ENCODE measurements at regions not wholly inside any gene's neighbourhood (a gene's known extent, or its start where the extent isn't known, plus 50 kb on each side); places are given as distances from the start of the nearest gene placed in this dataset.

- Histone ChIP-seq H3K79me2 (ENCODE audit: control insufficient read depth, insufficient read depth, low read length) (no peaks in the 10 kb centered on the region), H3K4me2 (ENCODE audit: extremely low read depth, insufficient read depth, low read length) (no peak overlapping the region), H3K9ac (ENCODE audit: insufficient read depth, low read length) (no peak overlapping the region), H3K27ac (ENCODE audit: insufficient read depth, low read length) (no peak overlapping the region), H3K27me3 (ENCODE audit: control insufficient read depth, insufficient read depth, low read length) (peaks cover 10% of the 10 kb centered on the region), H3K9me3 (ENCODE audit: control insufficient read depth, insufficient read depth, low read depth, low read length) (no peaks in the 10 kb centered on the region), H4K20me1 (ENCODE audit: control insufficient read depth, extremely low read depth, insufficient read depth, low read length) (no peaks in the 10 kb centered on the region), H2AFZ (ENCODE audit: low read length) (no peak overlapping the region), H3K4me1 (ENCODE audit: control insufficient read depth, extremely low read depth, insufficient read depth, low read length) (no peaks in the 10 kb centered on the region), H3K4me3 (replicated peaks in 1 of 4; ENCODE audit: control extremely low read depth in 1 of 4, insufficient read depth in 1 of 4, low read depth in 3 of 4, low read length in 4 of 4) (no peak overlapping the region), H3K36me3 (ENCODE audit: control insufficient read depth, insufficient read depth, low read length) (no peaks in the 10 kb centered on the region)
- TF ChIP-seq EZH2 (IDR thresholded peaks at IDR 0.05; ENCODE audit: low read length, missing control alignments) (no peak), CTCF (conservative IDR thresholded peaks at IDR 0.05 in 1 of 2, IDR thresholded peaks at IDR 0.05 in 1 of 2; ENCODE audit: low read depth in 1 of 2, low read length in 2 of 2) (no peak)
- DNase-seq (ENCODE audit: low read depth in 2 of 2): no peak
Measured at GRCh38 chr3:28835249-28835648, 445.6 kb upstream of the RBMS3 start.

GRCh38 chr3:28835751-28836150 lies 445.1 kb upstream of the RBMS3 start:
- H3K36me3 ChIP-seq (ENCODE audit: control insufficient read depth, insufficient read depth, low read length): no peaks in the 10 kb centered on the region
- peak overlapping the region; percentile 15 for H3K4me2 ChIP-seq (ENCODE audit: extremely low read depth, insufficient read depth, low read length)
- H3K4me3 ChIP-seq (replicated peaks in 1 of 4; ENCODE audit: control extremely low read depth in 1 of 4, insufficient read depth in 1 of 4, low read depth in 3 of 4, low read length in 4 of 4): no peak overlapping the region
- H3K27ac ChIP-seq (ENCODE audit: insufficient read depth, low read length): no peak overlapping the region
- H2AFZ ChIP-seq (ENCODE audit: low read length): no peak overlapping the region
- no peaks in the 10 kb centered on the region for H3K79me2 ChIP-seq (ENCODE audit: control insufficient read depth, insufficient read depth, low read length)
- no peaks in the 10 kb centered on the region for H4K20me1 ChIP-seq (ENCODE audit: control insufficient read depth, extremely low read depth, insufficient read depth, low read length)
- peak in 1 of 2 donors; percentile 20 for DNase-seq (ENCODE audit: low read depth in 2 of 2)
- H3K9me3 ChIP-seq (ENCODE audit: control insufficient read depth, insufficient read depth, low read depth, low read length): no peaks in the 10 kb centered on the region
- no peaks in the 10 kb centered on the region for H3K4me1 ChIP-seq (ENCODE audit: control insufficient read depth, extremely low read depth, insufficient read depth, low read length)
- no peak for TF ChIP-seq CTCF (conservative IDR thresholded peaks at IDR 0.05 in 1 of 2, IDR thresholded peaks at IDR 0.05 in 1 of 2; ENCODE audit: low read depth in 1 of 2, low read length in 2 of 2)
- TF ChIP-seq EZH2 (IDR thresholded peaks at IDR 0.05; ENCODE audit: low read length, missing control alignments): no peak
- H3K27me3 ChIP-seq (ENCODE audit: control insufficient read depth, insufficient read depth, low read length): peaks cover 10% of the 10 kb centered on the region
- no peak overlapping the region for H3K9ac ChIP-seq (ENCODE audit: insufficient read depth, low read length)

- H3K4me2 ChIP-seq (ENCODE audit: extremely low read depth, insufficient read depth, low read length): no peak overlapping the region
- no peaks in the 10 kb centered on the region for H3K36me3 ChIP-seq (ENCODE audit: control insufficient read depth, insufficient read depth, low read length)
- no peaks in the 10 kb centered on the region for H3K9me3 ChIP-seq (ENCODE audit: control insufficient read depth, insufficient read depth, low read depth, low read length)
- no peak for TF ChIP-seq EZH2 (IDR thresholded peaks at IDR 0.05; ENCODE audit: low read length, missing control alignments)
- TF ChIP-seq CTCF (conservative IDR thresholded peaks at IDR 0.05 in 1 of 2, IDR thresholded peaks at IDR 0.05 in 1 of 2; ENCODE audit: low read depth in 1 of 2, low read length in 2 of 2): no peak
- peak in 1 of 2 donors; percentile 25 for DNase-seq (ENCODE audit: low read depth in 2 of 2)
- H3K4me1 ChIP-seq (ENCODE audit: control insufficient read depth, extremely low read depth, insufficient read depth, low read length): no peaks in the 10 kb centered on the region
- no peak overlapping the region for H3K4me3 ChIP-seq (replicated peaks in 1 of 4; ENCODE audit: control extremely low read depth in 1 of 4, insufficient read depth in 1 of 4, low read depth in 3 of 4, low read length in 4 of 4)
- H3K27me3 ChIP-seq (ENCODE audit: control insufficient read depth, insufficient read depth, low read length): peaks cover 10% of the 10 kb centered on the region
- no peak overlapping the region for H3K27ac ChIP-seq (ENCODE audit: insufficient read depth, low read length)
- H3K9ac ChIP-seq (ENCODE audit: insufficient read depth, low read length): no peak overlapping the region
- no peaks in the 10 kb centered on the region for H3K79me2 ChIP-seq (ENCODE audit: control insufficient read depth, insufficient read depth, low read length)
- no peak overlapping the region for H2AFZ ChIP-seq (ENCODE audit: low read length)
- H4K20me1 ChIP-seq (ENCODE audit: control insufficient read depth, extremely low read depth, insufficient read depth, low read length): no peaks in the 10 kb centered on the region
Measured at GRCh38 chr3:28836199-28836598, 444.7 kb upstream of the RBMS3 start.

Data from fibroblast of lung (primary cell).